ENCODE measurements at regions not wholly inside any gene's neighbourhood (a gene's known extent, or its start where the extent isn't known, plus 50 kb on each side); places are given as distances from the start of the nearest gene placed in this dataset.

DNA sequence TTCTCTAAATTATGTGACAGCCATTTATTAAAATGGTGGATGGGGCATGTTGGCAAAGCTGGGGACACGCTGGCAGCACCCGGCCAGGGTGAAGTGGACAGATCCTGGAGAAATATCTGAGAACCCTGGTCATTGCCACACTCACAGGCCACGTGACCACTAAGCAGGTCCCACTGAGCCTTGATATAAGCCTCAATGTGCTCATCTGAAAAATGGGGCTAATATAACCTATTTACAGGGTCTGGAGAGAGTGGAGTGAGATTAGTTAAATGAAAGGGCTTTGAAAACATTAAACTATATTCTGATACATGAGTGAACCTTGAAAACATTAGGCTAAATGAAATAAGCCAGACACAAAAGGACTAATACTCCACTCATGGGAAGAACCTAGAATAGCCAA lies 108.9 kb downstream of the RBFOX3 start:
- DNase-seq (ENCODE audit: low read depth), result no peak

GRCh38 chr17:79500745-79501618 lies 109.9 kb downstream of the RBFOX3 start:
- DNase-seq (ENCODE audit: low read depth), result no peak

GRCh38 chr17:79498854-79499253 lies 112.0 kb downstream of the RBFOX3 start:
- no peak for DNase-seq (ENCODE audit: low read depth)

DNA sequence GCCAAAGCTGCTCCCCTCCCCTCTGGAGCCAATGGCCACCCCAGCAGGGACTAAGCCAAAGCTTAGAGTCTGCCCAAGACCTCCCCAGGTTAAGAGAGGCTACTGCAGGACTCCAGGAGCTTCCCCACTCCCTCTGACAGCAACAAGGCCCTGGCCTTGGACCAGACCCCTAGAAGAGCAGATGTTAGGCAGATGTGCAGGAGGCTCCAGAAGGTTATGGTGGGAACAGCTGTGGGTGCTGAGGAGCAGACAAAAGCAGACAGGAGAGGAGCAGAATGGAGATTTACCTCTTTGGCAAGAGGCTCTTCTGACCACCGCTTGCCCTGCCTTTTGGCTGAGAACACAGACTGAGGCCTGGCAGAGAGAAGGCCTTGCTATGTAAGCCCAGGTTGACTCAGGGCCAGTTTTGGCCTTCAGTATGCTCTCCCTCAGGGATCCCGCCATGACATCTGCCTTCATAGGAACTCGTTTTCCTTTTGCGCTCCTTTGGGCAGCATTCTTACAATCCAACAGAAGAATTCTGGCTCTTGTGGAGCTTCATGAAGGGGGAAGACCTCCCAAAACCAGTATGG lies 113.0 kb downstream of the RBFOX3 start:
- DNase-seq (ENCODE audit: low read depth), result no peak

DNA sequence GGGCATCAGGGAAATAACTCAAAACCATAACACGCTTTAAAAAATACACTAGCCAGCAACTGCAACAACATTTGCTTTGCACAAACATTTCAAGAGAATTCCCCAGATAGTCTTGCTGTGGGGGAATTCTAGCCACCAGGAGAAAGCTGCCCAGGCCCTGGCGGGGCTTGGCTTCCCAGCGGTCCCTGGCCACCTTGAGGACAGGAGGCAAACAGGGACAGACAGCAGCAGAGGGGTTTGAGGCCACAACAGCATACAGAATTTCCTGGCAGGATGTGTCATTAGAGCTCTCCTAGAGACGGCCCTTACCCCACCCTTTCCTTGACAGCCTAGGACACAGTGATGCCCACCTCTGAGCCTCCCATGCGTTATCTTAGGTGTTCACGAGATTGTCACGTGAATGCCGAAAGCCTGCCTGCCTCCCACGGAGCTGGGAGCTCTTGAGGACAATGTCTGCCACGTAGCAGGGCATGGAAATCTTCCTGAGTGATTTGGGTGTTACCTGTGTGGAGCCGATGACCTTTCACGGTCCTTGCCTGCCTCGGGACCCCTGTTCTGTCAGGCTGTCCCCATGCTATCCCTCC lies 114.3 kb downstream of the RBFOX3 start:
- DNase-seq (ENCODE audit: low read depth), result no peak

DNA sequence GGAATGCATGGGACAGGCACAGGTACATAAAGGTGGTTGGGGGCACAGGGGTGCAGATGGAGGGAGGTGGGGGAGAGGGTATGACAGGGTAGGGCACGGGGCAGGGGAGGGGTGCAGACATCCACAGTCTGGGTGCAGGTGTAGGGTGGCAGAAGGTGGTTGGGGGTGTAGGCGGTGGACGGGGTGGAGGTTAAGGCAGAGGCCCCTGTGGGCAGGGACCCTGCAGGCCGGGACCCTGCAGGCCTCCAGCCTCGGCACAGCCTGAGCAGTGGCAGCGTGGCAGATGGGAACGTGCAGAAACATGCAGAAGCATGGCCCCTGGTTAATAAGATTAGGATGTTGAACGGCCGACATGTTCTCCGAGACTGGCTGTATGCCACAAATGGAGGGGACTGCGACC lies 115.2 kb downstream of the RBFOX3 start:
- DNase-seq (ENCODE audit: low read depth), result no peak

DNA sequence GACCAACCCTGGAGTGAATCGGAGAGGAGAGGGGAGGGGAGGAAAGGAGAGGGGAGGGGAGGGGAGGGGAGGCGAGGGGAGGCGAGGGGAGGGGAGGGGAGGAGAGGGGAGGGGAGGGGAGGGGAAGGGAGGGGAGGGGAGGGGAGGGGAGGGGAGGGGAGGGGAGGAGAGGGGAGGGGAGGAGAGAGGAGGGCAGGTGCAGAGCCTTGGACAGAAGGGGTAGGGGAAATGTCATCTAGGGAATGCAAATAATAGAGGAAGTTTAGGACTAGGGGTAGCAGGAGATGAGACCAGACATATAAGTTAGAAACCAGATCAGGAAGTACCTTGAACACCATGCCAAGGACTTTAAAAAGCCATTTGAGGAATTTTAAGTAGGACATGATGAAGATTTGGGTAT lies 119.8 kb downstream of the RBFOX3 start:
- DNase-seq (ENCODE audit: low read depth), result no peak

DNA sequence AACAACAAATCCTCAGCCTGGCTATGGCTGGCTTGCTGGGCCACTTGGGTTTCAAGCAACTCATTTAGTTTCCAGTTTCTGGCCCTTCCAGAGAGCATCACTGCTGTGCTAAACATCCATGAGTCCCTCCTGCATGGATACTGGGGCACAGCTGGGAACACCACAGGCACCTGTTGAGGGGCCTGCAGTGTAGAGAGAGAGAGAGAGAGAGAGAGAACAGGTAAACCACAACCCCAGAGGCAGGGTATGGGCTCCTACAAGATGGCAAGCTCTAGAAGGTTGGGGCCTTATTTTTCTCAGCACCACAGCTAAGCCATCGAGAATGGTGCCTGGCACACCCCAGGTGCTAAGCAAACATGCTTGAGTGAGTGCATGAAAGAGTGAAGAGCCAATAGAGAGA lies 120.3 kb downstream of the RBFOX3 start:
- DNase-seq (ENCODE audit: low read depth), result no peak

GRCh38 chr17:79487149-79487548 lies 123.7 kb downstream of the RBFOX3 start:
- DNase-seq (ENCODE audit: low read depth), result no peak

- no peak for DNase-seq (ENCODE audit: low read depth)
These were observed 124.9 kb downstream of the RBFOX3 start for GRCh38 chr17:79485991-79486390.

- DNase-seq (ENCODE audit: low read depth), result no peak
These were observed 125.3 kb downstream of the RBFOX3 start for GRCh38 chr17:79485419-79485985.

- DNase-seq (ENCODE audit: low read depth), result no peak
These were observed 126.0 kb downstream of the RBFOX3 start for GRCh38 chr17:79484600-79485418.

DNA sequence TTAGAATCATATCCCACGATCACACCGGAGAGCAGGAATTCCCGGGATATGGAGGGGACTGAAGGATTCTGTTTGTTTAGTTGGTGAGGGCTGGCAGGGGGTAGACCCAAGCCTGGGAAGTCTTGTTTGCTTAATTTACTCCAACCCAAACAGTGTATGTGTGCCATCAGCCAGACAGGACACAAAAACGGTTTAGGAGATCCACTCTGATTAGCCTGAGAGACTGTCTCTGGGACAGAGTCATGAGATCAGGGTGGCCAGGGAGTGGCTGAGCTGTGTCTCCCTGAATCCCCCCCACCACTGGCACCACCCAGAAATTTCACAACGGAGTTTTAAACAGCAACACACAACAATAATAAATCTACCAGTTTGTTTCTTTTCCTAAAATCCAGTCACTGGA lies 127.0 kb downstream of the RBFOX3 start:
- DNase-seq (ENCODE audit: low read depth), result no peak

DNA sequence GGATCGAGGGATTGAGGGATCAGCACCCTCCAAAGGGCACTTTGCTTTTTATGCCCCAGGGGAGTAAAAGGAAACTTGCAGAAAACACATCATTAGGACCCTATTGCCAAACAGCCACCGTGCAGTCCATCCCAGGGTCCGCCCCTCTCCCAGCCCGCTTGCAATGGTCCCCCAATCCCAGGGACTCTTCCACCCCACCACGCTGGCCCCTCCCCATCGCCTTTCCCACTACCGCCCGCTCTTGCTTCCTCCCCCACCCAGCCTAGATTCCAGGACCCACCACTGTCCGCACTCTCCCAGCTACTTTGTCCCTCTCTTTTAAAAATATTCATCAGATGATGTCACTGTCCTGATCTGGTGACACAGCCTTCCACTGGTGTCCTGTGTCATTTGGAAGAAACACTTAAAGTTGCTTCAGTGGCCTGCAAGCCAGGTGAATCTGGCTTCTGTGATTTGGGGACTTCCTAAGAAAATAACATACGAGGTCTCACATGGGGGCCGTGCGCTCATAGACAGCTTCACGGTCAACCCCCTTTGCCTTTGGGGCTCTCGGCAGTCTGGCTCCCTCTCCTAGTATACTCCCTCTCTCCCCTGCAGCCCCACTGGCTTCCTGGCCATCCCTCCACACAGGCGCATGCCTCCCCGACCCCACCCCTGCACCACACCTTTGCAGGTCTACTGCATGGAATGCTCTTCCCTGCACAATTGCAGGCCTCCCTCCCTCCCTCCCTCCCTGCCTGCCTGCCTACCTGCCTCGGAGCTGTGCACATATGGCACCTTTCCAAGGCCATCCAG lies 127.9 kb downstream of the RBFOX3 start:
- no peak for DNase-seq (ENCODE audit: low read depth)

DNA sequence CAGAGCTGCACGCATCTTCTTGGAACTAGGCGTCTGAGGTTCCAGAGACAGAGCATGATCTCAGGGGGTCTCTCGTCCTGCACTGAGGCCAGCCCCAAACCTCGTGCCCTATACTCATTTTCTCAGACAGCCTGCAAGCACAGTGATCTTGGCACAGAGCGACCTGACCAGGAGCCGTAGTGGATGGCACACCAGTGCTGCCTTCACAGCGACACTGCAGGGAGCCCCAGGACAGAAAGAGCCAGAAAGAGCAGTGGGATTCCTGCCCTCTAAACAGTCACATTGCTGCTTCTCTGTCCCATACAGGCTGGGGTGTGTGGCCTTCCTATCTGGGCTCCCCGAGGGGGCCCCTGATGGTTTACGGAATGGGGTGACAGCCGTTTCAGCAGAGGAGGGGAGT lies 131.0 kb downstream of the RBFOX3 start:
- DNase-seq (ENCODE audit: low read depth), result no peak

- no peak for DNase-seq (ENCODE audit: low read depth)
These were observed 132.0 kb downstream of the RBFOX3 start for GRCh38 chr17:79478841-79479240.

- DNase-seq (ENCODE audit: low read depth), result no peak
These were observed 132.8 kb downstream of the RBFOX3 start for GRCh38 chr17:79478051-79478461.

DNA sequence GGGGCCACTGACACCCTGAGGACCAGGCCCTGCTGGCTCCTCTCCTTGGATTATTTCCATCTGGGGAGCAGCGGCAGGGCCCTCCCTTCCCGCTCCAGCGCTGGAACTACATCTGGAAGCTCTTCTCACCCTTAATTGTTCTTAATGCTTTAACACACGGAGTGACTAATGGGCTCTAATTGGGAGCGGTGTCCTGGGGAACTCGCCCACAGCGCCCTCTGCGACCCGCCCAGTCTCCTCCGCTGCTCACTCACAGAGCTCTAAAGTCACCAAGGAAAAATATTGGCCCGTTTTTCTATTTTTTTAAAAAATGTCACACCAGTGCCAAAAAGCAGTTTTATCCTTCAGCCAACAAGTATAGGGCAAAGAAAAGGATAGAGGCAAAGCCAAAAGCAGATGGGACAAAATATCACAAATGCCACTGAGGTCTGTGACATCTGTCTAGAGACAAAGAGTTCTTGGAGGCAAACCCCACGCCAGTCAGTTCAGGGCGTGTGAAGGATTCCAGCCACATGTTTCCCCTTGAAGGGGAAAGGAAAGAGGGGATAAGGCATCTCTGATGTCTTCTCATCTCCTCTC lies 134.7 kb downstream of the RBFOX3 start:
- DNase-seq (ENCODE audit: low read depth), result no peak

GRCh38 chr17:79473876-79474440 lies 136.9 kb downstream of the RBFOX3 start:
- no peak for DNase-seq (ENCODE audit: low read depth)

- DNase-seq (ENCODE audit: low read depth), result peak; percentile 1
These were observed 137.6 kb downstream of the RBFOX3 start for GRCh38 chr17:79473111-79473875.
